ENCODE measurements at regions not wholly inside any gene's neighbourhood (a gene's known extent, or its start where the extent isn't known, plus 50 kb on each side); places are given as distances from the start of the nearest gene placed in this dataset.
"Not testable (repeated sequence)": the region's sequence is repeated elsewhere in the genome, so short reads cannot be mapped to it uniquely, and the experiment has no call there.

DNA sequence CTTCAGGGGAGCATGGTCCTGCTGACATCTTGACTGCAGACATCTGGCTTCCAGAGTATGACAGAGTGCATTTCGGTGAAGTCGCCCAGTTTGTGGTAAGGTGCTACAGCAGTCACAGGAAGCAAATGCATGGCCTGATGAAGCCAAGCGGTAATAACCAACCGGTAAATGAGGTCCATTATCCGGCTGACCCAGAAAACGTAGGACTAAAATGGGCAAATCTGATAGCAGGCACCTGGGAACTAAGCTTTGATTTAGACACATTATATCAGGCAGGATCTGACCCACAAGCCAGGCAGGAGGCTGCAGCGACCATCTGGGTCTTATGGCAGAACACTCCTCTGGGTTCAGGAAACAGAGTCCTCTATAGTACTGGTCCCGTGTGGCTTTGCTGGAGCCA lies 454.6 kb downstream of the GADD45G start:
- H3K36me3 Mint-ChIP-seq = no peaks in the 10 kb centered on the region

GRCh38 chr9:90060256-90060655 lies 455.4 kb downstream of the GADD45G start:
- no peak overlapping the region for H3K4me3 Mint-ChIP-seq
- H3K9me3 Mint-ChIP-seq = no peaks in the 10 kb centered on the region
- H3K36me3 Mint-ChIP-seq = no peaks in the 10 kb centered on the region
- H3K4me1 Mint-ChIP-seq = no peaks in the 10 kb centered on the region
- no peaks in the 10 kb centered on the region for H3K27me3 Mint-ChIP-seq
- no peak overlapping the region for H3K27ac Mint-ChIP-seq

More for the DNA sequence above, 454.6 kb downstream of the GADD45G start:
- no peaks in the 10 kb centered on the region for H3K9me3 Mint-ChIP-seq
- no peak overlapping the region for H3K27ac Mint-ChIP-seq
- no peak overlapping the region for H3K4me3 Mint-ChIP-seq
- H3K4me1 Mint-ChIP-seq = no peaks in the 10 kb centered on the region
- no peaks in the 10 kb centered on the region for H3K27me3 Mint-ChIP-seq

- no peaks in the 10 kb centered on the region for H3K9me3 Mint-ChIP-seq
- H3K27me3 Mint-ChIP-seq = no peaks in the 10 kb centered on the region
- H3K4me1 Mint-ChIP-seq = no peaks in the 10 kb centered on the region
- H3K36me3 Mint-ChIP-seq = no peaks in the 10 kb centered on the region
- no peak overlapping the region for H3K27ac Mint-ChIP-seq
- no peak overlapping the region for H3K4me3 Mint-ChIP-seq
Measured at GRCh38 chr9:90061187-90061586, 456.4 kb downstream of the GADD45G start.

GRCh38 chr9:90062982-90063381 lies 458.2 kb downstream of the GADD45G start:
- H3K36me3 Mint-ChIP-seq = no peaks in the 10 kb centered on the region
- no peak overlapping the region for H3K4me3 Mint-ChIP-seq
- no peaks in the 10 kb centered on the region for H3K4me1 Mint-ChIP-seq
- no peaks in the 10 kb centered on the region for H3K9me3 Mint-ChIP-seq
- H3K27me3 Mint-ChIP-seq = peaks cover 2% of the 10 kb centered on the region
- no peak overlapping the region for H3K27ac Mint-ChIP-seq

DNA sequence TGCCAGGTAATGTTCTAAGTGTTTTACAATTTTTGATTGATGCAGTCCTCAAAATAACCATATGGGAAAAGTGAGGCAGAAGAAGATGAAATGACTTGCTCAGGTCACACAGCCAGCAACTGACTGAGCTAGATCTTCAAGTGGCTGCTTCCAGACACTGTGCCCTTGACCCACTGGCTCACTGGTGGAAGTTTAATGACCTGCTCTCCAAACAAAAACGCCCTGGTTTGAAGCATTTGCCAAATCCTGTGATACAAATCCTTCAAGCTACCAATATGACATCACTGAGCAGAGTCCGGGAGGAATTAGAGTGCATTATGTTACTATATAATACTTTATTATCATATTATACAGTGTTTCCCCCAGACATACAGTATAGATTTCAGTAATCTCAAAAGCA lies 459.4 kb downstream of the GADD45G start:
- no peak overlapping the region for H3K27ac Mint-ChIP-seq
- no peaks in the 10 kb centered on the region for H3K4me1 Mint-ChIP-seq
- no peaks in the 10 kb centered on the region for H3K9me3 Mint-ChIP-seq
- H3K36me3 Mint-ChIP-seq = no peaks in the 10 kb centered on the region
- H3K4me3 Mint-ChIP-seq = no peak overlapping the region
- peaks cover 4% of the 10 kb centered on the region for H3K27me3 Mint-ChIP-seq

GRCh38 chr9:90064971-90065370 lies 460.2 kb downstream of the GADD45G start:
- no peak overlapping the region for H3K4me3 Mint-ChIP-seq
- H3K9me3 Mint-ChIP-seq = no peaks in the 10 kb centered on the region
- peaks cover 6% of the 10 kb centered on the region for H3K27me3 Mint-ChIP-seq
- no peaks in the 10 kb centered on the region for H3K4me1 Mint-ChIP-seq
- H3K36me3 Mint-ChIP-seq = no peaks in the 10 kb centered on the region
- H3K27ac Mint-ChIP-seq = no peak overlapping the region

DNA sequence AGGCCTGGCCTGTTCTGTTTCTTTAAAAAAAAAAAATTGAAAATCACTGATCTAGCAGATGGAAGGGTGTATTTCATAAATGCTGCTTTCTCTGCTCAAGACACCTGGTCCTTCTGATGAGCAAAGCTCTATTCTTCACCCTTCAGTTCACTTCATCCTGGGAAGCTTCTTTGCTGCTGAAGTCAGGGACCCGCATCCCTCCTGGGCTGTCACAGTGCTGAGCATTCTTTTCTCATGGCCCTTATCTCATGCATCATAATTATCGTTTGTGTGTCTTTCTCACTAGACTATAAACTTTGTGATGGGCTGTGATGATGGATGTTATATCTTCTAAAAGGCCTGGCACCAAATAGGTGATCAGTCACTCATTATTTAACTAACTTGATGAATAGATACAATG lies 461.0 kb downstream of the GADD45G start:
- Mint-ChIP-seq H3K4me1 (no peaks in the 10 kb centered on the region), H3K27me3 (peaks cover 6% of the 10 kb centered on the region), H3K4me3 (no peak overlapping the region), H3K36me3 (no peaks in the 10 kb centered on the region), H3K27ac (no peak overlapping the region), H3K9me3 (no peaks in the 10 kb centered on the region)

DNA sequence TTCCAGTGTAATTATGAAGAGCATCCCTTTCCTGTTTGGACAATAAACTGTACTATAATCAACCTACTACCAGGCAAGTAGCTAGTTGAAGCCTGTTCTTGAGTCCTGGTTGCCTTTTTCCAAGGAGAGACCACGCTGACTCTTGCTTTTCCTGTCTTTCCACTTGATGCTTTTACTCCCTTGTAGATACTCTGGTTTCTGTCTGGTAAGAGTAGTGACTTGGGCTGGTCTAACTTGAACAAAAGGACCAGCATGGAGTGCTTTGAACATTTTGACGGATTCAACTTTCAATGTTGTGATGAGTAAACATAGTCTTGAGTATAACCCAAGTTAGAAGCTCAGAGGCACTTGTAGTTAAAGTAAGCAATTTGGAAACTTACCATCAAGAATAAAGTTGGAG lies 464.3 kb downstream of the GADD45G start:
- H3K27me3 Mint-ChIP-seq = peaks cover 6% of the 10 kb centered on the region
- no peak overlapping the region for H3K4me3 Mint-ChIP-seq
- H3K36me3 Mint-ChIP-seq = no peaks in the 10 kb centered on the region
- H3K27ac Mint-ChIP-seq = no peak overlapping the region
- H3K9me3 Mint-ChIP-seq = no peaks in the 10 kb centered on the region
- H3K4me1 Mint-ChIP-seq = no peaks in the 10 kb centered on the region

DNA sequence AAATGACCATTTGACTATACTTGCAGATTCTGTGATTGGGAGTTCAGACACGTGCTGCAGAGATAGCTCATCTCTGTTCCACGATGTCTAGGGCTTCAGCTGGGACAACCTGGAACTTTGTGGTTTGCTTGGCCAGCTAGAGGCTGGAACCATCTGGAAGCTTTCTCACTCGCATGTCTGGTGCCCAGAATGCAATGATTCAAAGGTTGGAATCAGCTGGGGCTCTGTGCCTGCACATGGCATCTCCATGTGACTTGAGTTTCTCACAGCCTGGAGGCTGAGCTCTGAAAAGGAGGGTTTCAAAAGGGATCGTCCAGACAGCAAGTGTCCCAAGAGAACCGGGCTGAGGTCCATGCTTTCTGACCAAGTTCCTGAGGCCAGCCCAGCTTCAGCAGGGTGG lies 465.2 kb downstream of the GADD45G start:
- H3K4me3 Mint-ChIP-seq = no peak overlapping the region
- no peaks in the 10 kb centered on the region for H3K36me3 Mint-ChIP-seq
- no peak overlapping the region for H3K27ac Mint-ChIP-seq
- no peaks in the 10 kb centered on the region for H3K9me3 Mint-ChIP-seq
- peaks cover 9% of the 10 kb centered on the region for H3K27me3 Mint-ChIP-seq
- H3K4me1 Mint-ChIP-seq = no peaks in the 10 kb centered on the region

DNA sequence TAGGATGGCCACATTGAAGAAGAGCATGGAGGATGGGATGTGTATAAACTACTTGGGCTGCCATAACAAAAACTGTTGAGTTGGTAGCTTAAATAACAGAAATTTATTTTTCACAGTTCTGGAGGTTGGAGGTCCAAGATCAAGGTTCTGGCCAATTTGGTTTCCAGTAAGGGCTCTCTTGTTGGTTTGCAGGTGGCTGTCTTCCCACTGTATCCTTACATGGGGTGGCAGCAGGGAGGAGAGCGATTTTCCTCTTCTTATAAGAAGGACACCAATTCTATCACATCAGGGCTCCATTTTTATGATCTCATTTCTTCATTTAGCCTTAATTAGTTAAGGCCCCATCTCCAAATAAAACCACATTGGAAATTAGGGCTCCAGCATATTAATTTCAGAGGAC lies 465.7 kb downstream of the GADD45G start:
- H3K27me3 Mint-ChIP-seq = peaks cover 9% of the 10 kb centered on the region

GRCh38 chr9:90070931-90071660 lies 466.3 kb downstream of the GADD45G start:
- no peak overlapping the region for H3K4me3 Mint-ChIP-seq
- H3K27ac Mint-ChIP-seq = no peak overlapping the region
- no peaks in the 10 kb centered on the region for H3K36me3 Mint-ChIP-seq
- peaks cover 11% of the 10 kb centered on the region for H3K27me3 Mint-ChIP-seq
- H3K9me3 Mint-ChIP-seq = no peaks in the 10 kb centered on the region
- H3K4me1 Mint-ChIP-seq = no peaks in the 10 kb centered on the region

More for the DNA sequence above, 465.7 kb downstream of the GADD45G start:
- H3K4me3 Mint-ChIP-seq = no peak overlapping the region
- no peaks in the 10 kb centered on the region for H3K36me3 Mint-ChIP-seq
- H3K4me1 Mint-ChIP-seq = no peaks in the 10 kb centered on the region
- no peaks in the 10 kb centered on the region for H3K9me3 Mint-ChIP-seq
- no peak overlapping the region for H3K27ac Mint-ChIP-seq

DNA sequence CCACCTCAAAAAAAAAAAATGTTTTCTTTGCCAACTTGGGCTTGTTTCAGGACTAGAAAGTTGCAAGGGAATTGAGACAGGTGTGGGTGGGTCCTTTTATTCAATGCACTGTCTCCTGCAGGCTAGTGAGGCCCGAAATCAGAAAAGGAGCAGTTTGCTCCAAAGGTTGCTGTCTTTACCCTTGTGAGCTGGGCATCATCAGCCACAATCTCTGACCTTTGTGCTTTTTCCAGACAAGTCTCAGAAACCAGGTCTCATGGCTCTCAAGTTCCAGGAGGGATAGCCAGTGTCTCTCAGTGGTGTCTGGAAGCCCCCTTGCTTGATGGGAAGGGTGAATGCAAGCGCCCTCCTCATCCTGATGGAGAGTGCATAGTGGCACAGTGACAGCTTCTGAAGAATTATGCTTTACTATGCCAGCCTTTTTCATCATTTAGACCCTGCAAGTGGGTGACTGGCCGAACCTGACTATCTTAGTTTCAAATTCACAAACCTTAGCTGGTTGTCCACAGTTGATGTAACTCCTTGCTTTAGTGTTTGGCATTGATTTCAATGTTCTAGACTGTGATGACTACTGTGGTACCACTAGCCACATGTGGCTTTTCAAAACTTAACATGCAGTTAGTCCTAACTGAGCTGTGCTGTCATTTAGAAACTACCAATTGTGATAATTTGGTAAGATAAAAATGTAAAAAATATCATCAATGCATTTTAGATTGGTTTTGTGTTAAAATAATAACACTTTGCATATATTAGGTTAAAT lies 468.6 kb downstream of the GADD45G start:
- Mint-ChIP-seq H3K4me3 (no peak overlapping the region), H3K4me1 (peaks cover 5% of the 10 kb centered on the region), H3K27me3 (peaks cover 13% of the 10 kb centered on the region), H3K27ac (no peak overlapping the region), H3K9me3 (no peaks in the 10 kb centered on the region), H3K36me3 (no peaks in the 10 kb centered on the region)

GRCh38 chr9:90074316-90074962 lies 469.6 kb downstream of the GADD45G start:
- Mint-ChIP-seq H3K27me3 (peaks cover 9% of the 10 kb centered on the region), H3K4me3 (no peak overlapping the region), H3K4me1 (peaks cover 5% of the 10 kb centered on the region), H3K27ac (no peak overlapping the region), H3K9me3 (no peaks in the 10 kb centered on the region), H3K36me3 (no peaks in the 10 kb centered on the region)

GRCh38 chr9:90077598-90077997 lies 472.8 kb downstream of the GADD45G start:
- not testable (repeated sequence) for H3K4me1 Mint-ChIP-seq, H3K27ac Mint-ChIP-seq, H3K9me3 Mint-ChIP-seq, H3K36me3 Mint-ChIP-seq, H3K27me3 Mint-ChIP-seq, H3K4me3 Mint-ChIP-seq

DNA sequence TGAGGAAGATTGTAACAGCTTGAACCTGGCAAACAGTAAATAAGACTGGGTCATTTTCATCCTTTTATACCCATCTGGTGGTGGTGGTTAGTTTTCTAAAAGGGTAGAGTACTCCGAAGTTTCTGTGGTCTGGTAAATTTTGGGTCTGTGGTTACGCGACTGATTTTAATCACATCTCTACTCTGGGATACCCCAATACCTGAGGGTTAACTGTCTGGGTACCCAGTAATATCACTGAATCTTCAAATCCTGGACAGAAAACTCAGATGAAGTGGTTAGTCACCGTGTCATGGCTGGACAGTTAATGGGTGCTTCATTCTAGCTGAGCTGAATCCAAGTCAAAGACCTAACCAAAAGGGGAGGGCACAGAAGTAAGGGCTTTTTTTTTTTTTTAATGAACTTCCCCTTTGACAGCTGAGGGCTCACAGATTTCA lies 474.2 kb downstream of the GADD45G start:
- Mint-ChIP-seq H3K36me3 (no peaks in the 10 kb centered on the region), H3K27ac (no peak overlapping the region), H3K4me1 (peaks cover 5% of the 10 kb centered on the region), H3K9me3 (no peaks in the 10 kb centered on the region), H3K4me3 (no peak overlapping the region), H3K27me3 (peaks cover 11% of the 10 kb centered on the region)

DNA sequence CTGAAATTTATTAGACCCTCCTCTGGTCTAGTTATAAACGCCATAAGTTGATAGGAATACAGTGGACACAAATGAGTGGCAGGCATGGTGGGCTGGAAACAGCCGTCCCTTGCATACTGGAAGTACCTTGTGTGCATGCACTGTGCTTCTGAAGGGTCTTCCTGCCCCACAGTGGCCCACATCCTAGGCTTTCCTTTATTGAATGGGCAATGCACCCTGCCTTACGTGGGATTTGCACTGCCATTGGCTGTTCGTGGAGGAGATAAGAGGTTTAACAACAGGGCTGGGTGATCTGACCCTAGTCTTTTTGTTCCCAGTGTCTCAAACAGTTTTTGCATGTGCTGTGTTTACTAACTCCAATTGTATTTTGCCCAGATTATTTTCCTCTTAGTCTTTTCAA lies 480.8 kb downstream of the GADD45G start:
- H3K36me3 Mint-ChIP-seq = no peaks in the 10 kb centered on the region
- H3K4me3 Mint-ChIP-seq = no peak overlapping the region
- H3K9me3 Mint-ChIP-seq = no peaks in the 10 kb centered on the region
- no peak overlapping the region for H3K27ac Mint-ChIP-seq
- H3K27me3 Mint-ChIP-seq = peaks cover 4% of the 10 kb centered on the region
- no peaks in the 10 kb centered on the region for H3K4me1 Mint-ChIP-seq

All from activated naive CD4-positive, alpha-beta T cell treated with anti-CD3 and anti-CD28 coated beads, Interleukin-2, amount 50 U/mL, for 24 hours (primary cell).